HEK293T (cell line): ENCODE measurements at regions not wholly inside any gene's neighbourhood (a gene's known extent, or its start where the extent isn't known, plus 50 kb on each side); places are given as distances from the start of the nearest gene placed in this dataset.

ENCODE experiments used
- ARNT ChIP-seq: fragments of 450-650 bp; IDR thresholded peaks from 2 replicates; pipeline ENCODE4 v1.6.1; 2017; ENCODE audit warnings: mild to moderate bottlenecking
- ZNF384 ChIP-seq: fragments of 450-650 bp; IDR thresholded peaks from 2 replicates; pipeline ENCODE4 v1.6.1; 2016

GRCh38 chr4:58738375-58738774 lies 1628.2 kb upstream of the IGFBP7 start:
- no peak for TF ChIP-seq ZNF384
- TF ChIP-seq ARNT = no peak
